B cell (primary cell): ENCODE measurements at regions not wholly inside any gene's neighbourhood (a gene's known extent, or its start where the extent isn't known, plus 50 kb on each side); places are given as distances from the start of the nearest gene placed in this dataset.

Experiments
- ATAC-seq: fragments of 200-7000 bp; cut with Tn5 transposase; one replicate; pipeline ENCODE4 v1.10.0; 2021; ENCODE audit warnings: low read depth, mild to moderate bottlenecking, moderate number of reproducible peaks, moderate library complexity
- CTCF ChIA-PET: fragments of 350-600 bp; sonication (Branson Sonifier 250); formaldehyde crosslinking; loops from one replicate; lab custom pipeline; 2021; ENCODE audit warnings: antibody characterized with exemption, inconsistent platforms; lab: Charles Lee
- POLR2A ChIA-PET: fragments of 350-600 bp; sonication (Branson Sonifier 250); formaldehyde crosslinking; loops from one replicate; lab custom pipeline; 2021; ENCODE audit warnings: antibody characterized with exemption; lab: Charles Lee
- DNase-seq: peaks from one replicate; pipeline ENCODE4 v3.0.0; 2013
- H2AFZ ChIP-seq: 2 replicates; pipeline ENCODE4 v1.6.1; 2012; ENCODE audit warnings: mild to moderate bottlenecking, low read depth, low read length; ENCODE audit not compliant: insufficient read depth, poor library complexity, severe bottlenecking
- H3K27ac ChIP-seq, 2 donors: 1 replicate in 1 of 2; 2 replicates in 1 of 2; pipeline ENCODE4 v1.5.1; 2012 to 2013; ENCODE audit warnings: low read length in 2 of 2, mild to moderate bottlenecking in 2 of 2, moderate library complexity in 1 of 2
- H3K27me3 ChIP-seq, 4 experiments: fragments of 200-600 bp in 1 of 4; sonication (generic) in 1 of 4; replicated peaks in 1 of 4; 1 replicate in 2 of 4; 2 replicates in 2 of 4; pipeline versions ENCODE4 v1.6.1 to v1.7.0; 2013 to 2016; ENCODE audit warnings: low read length in 3 of 4, mild to moderate bottlenecking in 2 of 4, mixed read lengths in 1 of 4, moderate library complexity in 1 of 4; ENCODE audit not compliant: insufficient read depth in 4 of 4, control insufficient read depth in 3 of 4; ENCODE audit errors: control extremely low read depth in 1 of 4
- H3K36me3 ChIP-seq, 2 experiments: replicated peaks in 1 of 2; 1 replicate in 1 of 2; 2 replicates in 1 of 2; pipeline versions ENCODE4 v1.6.1 to v1.7.1; 2013; ENCODE audit warnings: low read length in 1 of 2; ENCODE audit not compliant: insufficient read depth in 2 of 2, control insufficient read depth in 1 of 2; ENCODE audit errors: control extremely low read depth in 1 of 2, extremely low read depth in 1 of 2
- H3K4me1 ChIP-seq, 2 donors: fragments of 200-600 bp in 1 of 2; sonication (generic) in 1 of 2; 1 replicate in 1 of 2; 2 replicates in 1 of 2; pipeline versions ENCODE4 v1.5.1 to v1.6.1; 2013 to 2017; ENCODE audit warnings: low read length in 2 of 2; ENCODE audit not compliant: control insufficient read depth in 2 of 2, insufficient read depth in 2 of 2
- H3K4me2 ChIP-seq: replicated peaks from 2 replicates; pipeline ENCODE3; 2012; ENCODE audit warnings: mild to moderate bottlenecking, low read depth, low read length; ENCODE audit not compliant: poor library complexity, severe bottlenecking
- H3K4me3 ChIP-seq, 5 experiments: fragments of 200-600 bp in 1 of 5; sonication (generic) in 1 of 5; 1 replicate in 3 of 5; 2 replicates in 2 of 5; pipeline versions ENCODE4 v1.5.1 to v1.7.0; 2011 to 2016; ENCODE audit warnings: low read length in 4 of 5, mild to moderate bottlenecking in 4 of 5, low read depth in 2 of 5, control low read depth in 1 of 5, moderate library complexity in 1 of 5; ENCODE audit not compliant: insufficient read depth in 1 of 5; ENCODE audit errors: control extremely low read depth in 1 of 5, extremely low read depth in 1 of 5
- H3K79me2 ChIP-seq: fragments of 200-600 bp; sonication (generic); one replicate; pipeline ENCODE4 v1.6.0; 2016; ENCODE audit warnings: low read length; ENCODE audit not compliant: control insufficient read depth, insufficient read depth
- H3K9ac ChIP-seq: fragments of 200-600 bp; sonication (generic); 2 replicates; pipeline ENCODE4 v1.6.1; 2017; ENCODE audit warnings: mild to moderate bottlenecking, low read length, moderate library complexity
- H3K9me3 ChIP-seq, 3 donors: one replicate each; pipeline versions ENCODE4 v1.6.1 to v1.7.1; 2013; ENCODE audit warnings: low read length in 2 of 3; ENCODE audit not compliant: control insufficient read depth in 2 of 3, insufficient read depth in 1 of 3; ENCODE audit errors: control extremely low read depth in 1 of 3
- H4K20me1 ChIP-seq: 2 replicates; pipeline ENCODE4 v1.6.0; 2012; ENCODE audit warnings: mild to moderate bottlenecking, low read length; ENCODE audit not compliant: insufficient read depth, control insufficient read depth, poor library complexity, severe bottlenecking
- H3K27ac Mint-ChIP-seq: one replicate; pipeline ENCODE4 v1.8.0; 2021; ENCODE audit warnings: mixed read lengths
- H3K27me3 Mint-ChIP-seq: one replicate; pipeline ENCODE4 v1.8.0; 2021; ENCODE audit warnings: mixed read lengths
- H3K4me1 Mint-ChIP-seq: one replicate; pipeline ENCODE4 v1.8.0; 2021; ENCODE audit warnings: mixed read lengths
- H3K4me3 Mint-ChIP-seq: one replicate; pipeline ENCODE4 v1.8.0; 2021; ENCODE audit warnings: mixed read lengths
- H3K9me3 Mint-ChIP-seq: one replicate; pipeline ENCODE4 v1.8.0; 2022; ENCODE audit warnings: mixed read lengths; ENCODE audit not compliant: insufficient read depth
- CTCF ChIP-seq: fragments of 200-600 bp; IDR thresholded peaks from one replicate; pipeline ENCODE4 v1.8.0; 2022; ENCODE audit warnings: antibody characterized with exemption, mild to moderate bottlenecking
- EZH2 ChIP-seq: IDR thresholded peaks from 2 replicates; pipeline ENCODE4 v1.6.1; 2012; ENCODE audit warnings: borderline replicate concordance, low read depth, mild to moderate bottlenecking, moderate library complexity, low read length; ENCODE audit not compliant: insufficient read depth, poor library complexity, severe bottlenecking
- WGBS: methylation state at CpG from one replicate; pipeline ENCODE4 v1.1.5; 2013; ENCODE audit warnings: missing lambda C conversion rate; ENCODE audit not compliant: insufficient coverage; 5-methylcytosine and 5-hydroxymethylcytosine counted together
- intact Hi-C: fragments of 100-400 bp; cut with micrococcal nuclease; formaldehyde crosslinking; loops from one replicate; pipeline ENCODE4 v1.10.0; 2022

- Histone ChIP-seq H3K4me1 (peaks cover 0 to 6% of the 10 kb centered on the region in 2 donors), H3K4me2 (no peak overlapping the region), H3K9ac (no peak overlapping the region), H3K4me3 (no peak overlapping the region), H3K36me3 (no peaks in the 10 kb centered on the region), H4K20me1 (no peaks in the 10 kb centered on the region), H3K79me2 (no peaks in the 10 kb centered on the region), H3K27ac (no peak overlapping the region), H3K27me3 (no peaks in the 10 kb centered on the region), H3K9me3 (no peaks in the 10 kb centered on the region), H2AFZ (peak overlapping the region; percentile 27)
- no peak overlapping the region for H3K4me3 Mint-ChIP-seq
- H3K9me3 Mint-ChIP-seq: peaks cover 8% of the 10 kb centered on the region
- WGBS: 98% methylated on average over 5 of the region's 5 CpGs
- ChIA-PET POLR2A (no interaction called here), CTCF (interaction anchor here (0.5 to 1.9 kb wide), 12 partner anchors 13 to 227 kb away, joined by 3 to 15 read pairs (median 3); partner anchors contain the start of gene C21orf91)
- intact Hi-C loops: no loop called here
- TF ChIP-seq EZH2: no peak
- no peak overlapping the region for H3K27ac Mint-ChIP-seq
- DNase-seq: no peak
- no peaks in the 10 kb centered on the region for H3K27me3 Mint-ChIP-seq
- no peak for ATAC-seq
- peaks cover 8% of the 10 kb centered on the region for H3K4me1 Mint-ChIP-seq
Observed at GRCh38 chr21:17900990-17901385, 81.8 kb upstream of the C21orf91 start.

- no peak for ATAC-seq
- CTCF ChIA-PET: interaction anchor here (0.7 to 1.9 kb wide), 8 partner anchors 12 to 224 kb away, joined by 3 to 15 read pairs (median 4); no protein-coding TSS in a partner anchor
- H3K9ac ChIP-seq: no peak overlapping the region
- H3K27me3 ChIP-seq: no peaks in the 10 kb centered on the region
- intact Hi-C loops: no loop called here
- no peaks in the 10 kb centered on the region for H3K9me3 ChIP-seq
- no peaks in the 10 kb centered on the region for H4K20me1 ChIP-seq
- H3K27me3 Mint-ChIP-seq: no peaks in the 10 kb centered on the region
- H3K4me1 ChIP-seq: peaks cover 0 to 6% of the 10 kb centered on the region in 2 donors
- POLR2A ChIA-PET: no interaction called here
- DNase-seq: no peak
- H3K36me3 ChIP-seq: no peaks in the 10 kb centered on the region
- peaks cover 8% of the 10 kb centered on the region for H3K4me1 Mint-ChIP-seq
- H3K79me2 ChIP-seq: no peaks in the 10 kb centered on the region
- no peak overlapping the region for H3K4me3 Mint-ChIP-seq
- peaks cover 8% of the 10 kb centered on the region for H3K9me3 Mint-ChIP-seq
- H3K27ac Mint-ChIP-seq: no peak overlapping the region
- H3K4me3 ChIP-seq: no peak overlapping the region
- H2AFZ ChIP-seq: no peak overlapping the region
- WGBS: 80% methylated on average over 5 of the region's 8 CpGs
- no peak overlapping the region for H3K4me2 ChIP-seq
- TF ChIP-seq CTCF (peak; percentile 11), EZH2 (no peak)
- H3K27ac ChIP-seq: no peak overlapping the region
Observed at GRCh38 chr21:17900281-17900989, 81.3 kb upstream of the C21orf91 start.
